SK-N-SH treated with all-trans-retinoic acid at 6 μM for 48 hours (cell line): ENCODE measurements at regions not wholly inside any gene's neighbourhood (a gene's known extent, or its start where the extent isn't known, plus 50 kb on each side); places are given as distances from the start of the nearest gene placed in this dataset.

ENCODE experiments used
- ATAC-seq: fragments of 200-7000 bp; cut with Tn5 transposase; 3 replicates; pipeline ENCODE4 v1.9.1; 2020; ENCODE audit warnings: mild to moderate bottlenecking, moderate library complexity
- ARNTL ChIP-seq: fragments of 450-650 bp; formaldehyde crosslinking; IDR thresholded peaks from 2 replicates; pipeline ENCODE4 v1.5.0; 2020; ENCODE audit warnings: low read depth, mild to moderate bottlenecking, moderate library complexity, borderline replicate concordance
- BACH2 ChIP-seq: fragments of 250-450 bp; sonication (Bioruptor Pico); IDR thresholded peaks from 2 replicates; pipeline ENCODE4 v1.9.0; 2021; ENCODE audit warnings: mild to moderate bottlenecking, borderline replicate concordance
- CSDC2 ChIP-seq: fragments of 250-450 bp; sonication (Bioruptor Pico); IDR thresholded peaks from 2 replicates; pipeline ENCODE4 v1.5.0; 2020; ENCODE audit warnings: mild to moderate bottlenecking, moderate library complexity
- ESRRG ChIP-seq: fragments of 250-450 bp; sonication (Bioruptor Pico); IDR thresholded peaks from 2 replicates; pipeline ENCODE4 v1.6.1; 2021; ENCODE audit warnings: mild to moderate bottlenecking
- GLIS3 ChIP-seq: fragments of 250-450 bp; sonication (Bioruptor Pico); IDR thresholded peaks from 2 replicates; pipeline ENCODE4 v1.5.0; 2020; ENCODE audit warnings: mild to moderate bottlenecking, moderate library complexity
- ISL1 ChIP-seq: fragments of 250-450 bp; sonication (Bioruptor Pico); IDR thresholded peaks from 2 replicates; pipeline ENCODE4 v2.1.2; 2022; ENCODE audit warnings: mild to moderate bottlenecking, moderate library complexity
- OSR1 ChIP-seq: fragments of 250-450 bp; sonication (Bioruptor Pico); IDR thresholded peaks from 2 replicates; pipeline ENCODE4 v1.8.0; 2022; ENCODE audit warnings: moderate library complexity, mild to moderate bottlenecking, inconsistent platforms
- PPARA ChIP-seq: fragments of 250-450 bp; sonication (Bioruptor Pico); IDR thresholded peaks from 2 replicates; pipeline ENCODE4 v1.5.0; 2020; ENCODE audit warnings: mild to moderate bottlenecking, borderline replicate concordance
- RARB ChIP-seq: fragments of 250-450 bp; sonication (Bioruptor Pico); IDR thresholded peaks from 2 replicates; pipeline ENCODE4 v1.8.0; 2021; ENCODE audit warnings: mild to moderate bottlenecking, moderate library complexity
- TCF4 ChIP-seq: fragments of 250-450 bp; sonication (Bioruptor Pico); IDR thresholded peaks from 2 replicates; pipeline ENCODE4 v1.8.0; 2021; ENCODE audit warnings: mild to moderate bottlenecking, moderate library complexity, borderline replicate concordance
- TOX ChIP-seq: fragments of 250-450 bp; sonication (Bioruptor Pico); IDR thresholded peaks from 2 replicates; pipeline ENCODE4 v1.8.0; 2021; ENCODE audit warnings: mild to moderate bottlenecking, moderate library complexity, borderline replicate concordance
- ZC3H10 ChIP-seq: fragments of 250-450 bp; sonication (Bioruptor Pico); IDR thresholded peaks from 2 replicates; pipeline ENCODE4 v1.5.1; 2021; ENCODE audit warnings: mild to moderate bottlenecking, moderate library complexity
- ZFP3 ChIP-seq: fragments of 250-450 bp; sonication (Bioruptor Pico); IDR thresholded peaks from 2 replicates; pipeline ENCODE4 v1.5.0; 2020; ENCODE audit warnings: mild to moderate bottlenecking, moderate library complexity
- ZNF565 ChIP-seq: fragments of 450-650 bp; formaldehyde crosslinking; conservative IDR thresholded peaks from 2 replicates; pipeline ENCODE4 v1.5.0; 2020; ENCODE audit warnings: low read depth, mild to moderate bottlenecking, moderate library complexity
- ZNF70 ChIP-seq: fragments of 450-650 bp; formaldehyde crosslinking; IDR thresholded peaks from 2 replicates; pipeline ENCODE4 v1.5.0; 2020; ENCODE audit warnings: mild to moderate bottlenecking, moderate library complexity
- ZNF8 ChIP-seq: fragments of 450-650 bp; formaldehyde crosslinking; IDR thresholded peaks from 2 replicates; pipeline ENCODE4 v1.5.0; 2020; ENCODE audit warnings: mild to moderate bottlenecking, moderate library complexity
- TF ChIP-seq, protein P1 (sequence below): fragments of 250-450 bp; sonication (Bioruptor Pico); IDR thresholded peaks from 2 replicates; pipeline ENCODE4 v1.8.0; 2021; ENCODE audit warnings: low read depth, mild to moderate bottlenecking, moderate library complexity, borderline replicate concordance
- TF ChIP-seq, protein P2 (sequence below): fragments of 250-450 bp; sonication (Bioruptor Pico); IDR thresholded peaks from 2 replicates; pipeline ENCODE4 v1.8.0; 2020; ENCODE audit warnings: mild to moderate bottlenecking, moderate library complexity, borderline replicate concordance
- TF ChIP-seq, protein P3 (sequence below): fragments of 250-450 bp; sonication (Bioruptor Pico); IDR thresholded peaks from 2 replicates; pipeline ENCODE4 v1.5.0; 2020; ENCODE audit warnings: mild to moderate bottlenecking, moderate library complexity
- TF ChIP-seq, protein P4 (sequence below): fragments of 250-450 bp; sonication (Bioruptor Pico); IDR thresholded peaks from 2 replicates; pipeline ENCODE4 v1.5.1; 2021; ENCODE audit warnings: mild to moderate bottlenecking, moderate library complexity

DNA sequence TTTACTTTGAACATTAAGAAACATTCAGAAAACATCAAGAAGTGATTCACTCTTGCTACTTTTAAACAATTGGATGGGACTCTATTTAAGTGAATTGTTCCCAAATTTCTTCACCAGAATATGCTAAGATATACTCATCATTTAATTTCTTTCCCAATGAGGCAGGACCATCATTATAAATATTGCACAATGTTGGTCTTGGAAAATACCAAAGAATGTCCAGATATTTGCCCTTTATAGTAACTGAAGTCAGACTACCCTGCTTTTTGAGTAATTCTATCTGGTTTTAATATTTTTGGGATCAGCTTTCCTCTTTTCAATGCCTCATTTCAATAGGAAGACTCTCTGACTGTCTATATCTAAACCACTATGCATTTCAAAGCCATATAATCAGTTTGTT lies 129.4 kb upstream of the TENM3 start (continued):
- TF ChIP-seq ISL1, result no peak

DNA sequence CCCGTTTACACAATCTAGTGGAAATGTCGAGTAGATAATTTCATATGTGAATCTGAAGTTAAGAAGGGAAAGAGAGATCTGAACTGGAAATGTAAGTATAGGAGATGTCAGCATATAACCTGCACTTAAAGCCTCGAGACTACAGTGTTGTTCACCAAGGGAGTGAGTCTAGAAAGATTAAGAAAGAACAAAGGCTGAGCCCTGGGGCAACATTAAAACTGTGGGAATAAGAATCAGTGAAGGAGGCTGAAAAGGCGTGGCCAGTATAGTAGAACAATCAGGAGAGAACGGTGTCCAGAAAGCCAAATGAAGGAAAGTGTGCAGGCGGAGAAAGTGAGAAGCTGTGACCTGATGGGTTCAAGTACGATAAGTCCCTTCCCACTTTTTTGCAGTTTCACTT lies 118.8 kb upstream of the TENM3 start:
- no peak for ATAC-seq
- TF ChIP-seq CSDC2 (CRISPR knock-in tag), result no peak
- TF ChIP-seq TOX (CRISPR knock-in tag), result no peak
- TF ChIP-seq ZNF70 (CRISPR knock-in tag), result no peak
- TF ChIP-seq, protein P1, sequence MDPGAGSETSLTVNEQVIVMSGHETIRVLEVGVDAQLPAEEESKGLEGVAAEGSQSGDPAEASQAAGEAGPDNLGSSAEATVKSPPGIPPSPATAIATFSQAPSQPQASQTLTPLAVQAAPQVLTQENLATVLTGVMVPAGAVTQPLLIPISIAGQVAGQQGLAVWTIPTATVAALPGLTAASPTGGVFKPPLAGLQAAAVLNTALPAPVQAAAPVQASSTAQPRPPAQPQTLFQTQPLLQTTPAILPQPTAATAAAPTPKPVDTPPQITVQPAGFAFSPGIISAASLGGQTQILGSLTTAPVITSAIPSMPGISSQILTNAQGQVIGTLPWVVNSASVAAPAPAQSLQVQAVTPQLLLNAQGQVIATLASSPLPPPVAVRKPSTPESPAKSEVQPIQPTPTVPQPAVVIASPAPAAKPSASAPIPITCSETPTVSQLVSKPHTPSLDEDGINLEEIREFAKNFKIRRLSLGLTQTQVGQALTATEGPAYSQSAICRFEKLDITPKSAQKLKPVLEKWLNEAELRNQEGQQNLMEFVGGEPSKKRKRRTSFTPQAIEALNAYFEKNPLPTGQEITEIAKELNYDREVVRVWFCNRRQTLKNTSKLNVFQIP (CRISPR knock-in tag), result no peak
- no peak for TF ChIP-seq RARB (CRISPR knock-in tag)
- TF ChIP-seq ZFP3 (CRISPR knock-in tag), result no peak
- TF ChIP-seq GLIS3 (CRISPR knock-in tag), result no peak
- no peak for TF ChIP-seq ARNTL (CRISPR knock-in tag)
- TF ChIP-seq BACH2 (CRISPR knock-in tag), result no peak

DNA sequence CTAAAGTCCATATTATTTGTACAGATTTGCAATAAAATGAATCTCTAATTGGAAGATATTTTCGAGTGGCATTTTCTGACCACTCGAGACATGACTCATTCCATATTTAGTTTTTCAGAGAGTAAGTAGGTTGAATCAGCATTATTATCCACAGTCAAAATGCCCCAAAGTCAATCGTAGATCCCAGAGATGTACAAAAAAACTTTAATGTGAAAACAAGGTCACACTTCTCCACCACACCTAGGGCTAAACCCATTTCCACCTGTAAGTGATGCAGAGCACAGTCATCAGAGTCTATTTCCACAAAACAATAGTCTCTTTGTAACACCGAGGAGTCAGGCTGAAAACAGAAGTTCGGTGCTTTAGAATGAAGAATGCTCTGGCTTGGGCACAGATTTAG lies 117.1 kb upstream of the TENM3 start:
- no peak for ATAC-seq

DNA sequence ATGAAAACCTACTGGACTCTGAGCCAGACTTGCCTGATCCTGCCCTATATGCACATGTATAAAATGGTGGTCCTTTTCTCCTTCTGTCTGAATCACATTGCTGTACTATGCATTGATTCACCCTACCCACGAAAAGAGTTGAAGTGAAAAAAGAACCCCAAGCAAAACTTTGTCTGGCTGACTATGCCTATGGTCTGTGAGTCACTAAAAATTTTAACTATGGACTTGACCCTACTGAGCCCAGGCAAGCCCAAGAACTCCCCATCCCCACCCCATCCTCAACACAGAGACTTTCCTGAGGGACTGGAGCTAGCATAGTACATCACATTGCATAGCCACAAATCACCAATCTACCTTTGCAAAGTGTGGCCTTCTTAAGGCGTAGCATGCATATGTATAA lies 116.6 kb upstream of the TENM3 start:
- no peak for TF ChIP-seq OSR1 (CRISPR knock-in tag)
- TF ChIP-seq RARB (CRISPR knock-in tag), result no peak
- TF ChIP-seq ZFP3 (CRISPR knock-in tag), result no peak
- no peak for TF ChIP-seq ESRRG
- TF ChIP-seq ISL1, result no peak
- TF ChIP-seq BACH2 (CRISPR knock-in tag), result no peak
- TF ChIP-seq PPARA (CRISPR knock-in tag), result no peak
- no peak for TF ChIP-seq TOX (CRISPR knock-in tag)
- TF ChIP-seq ARNTL (CRISPR knock-in tag), result no peak
- TF ChIP-seq ZNF565 (CRISPR knock-in tag), result no peak
- TF ChIP-seq CSDC2 (CRISPR knock-in tag), result no peak
- TF ChIP-seq ZNF70 (CRISPR knock-in tag), result no peak
- TF ChIP-seq, protein P2, sequence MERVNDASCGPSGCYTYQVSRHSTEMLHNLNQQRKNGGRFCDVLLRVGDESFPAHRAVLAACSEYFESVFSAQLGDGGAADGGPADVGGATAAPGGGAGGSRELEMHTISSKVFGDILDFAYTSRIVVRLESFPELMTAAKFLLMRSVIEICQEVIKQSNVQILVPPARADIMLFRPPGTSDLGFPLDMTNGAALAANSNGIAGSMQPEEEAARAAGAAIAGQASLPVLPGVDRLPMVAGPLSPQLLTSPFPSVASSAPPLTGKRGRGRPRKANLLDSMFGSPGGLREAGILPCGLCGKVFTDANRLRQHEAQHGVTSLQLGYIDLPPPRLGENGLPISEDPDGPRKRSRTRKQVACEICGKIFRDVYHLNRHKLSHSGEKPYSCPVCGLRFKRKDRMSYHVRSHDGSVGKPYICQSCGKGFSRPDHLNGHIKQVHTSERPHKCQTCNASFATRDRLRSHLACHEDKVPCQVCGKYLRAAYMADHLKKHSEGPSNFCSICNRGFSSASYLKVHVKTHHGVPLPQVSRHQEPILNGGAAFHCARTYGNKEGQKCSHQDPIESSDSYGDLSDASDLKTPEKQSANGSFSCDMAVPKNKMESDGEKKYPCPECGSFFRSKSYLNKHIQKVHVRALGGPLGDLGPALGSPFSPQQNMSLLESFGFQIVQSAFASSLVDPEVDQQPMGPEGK, result no peak
- TF ChIP-seq, protein P3, sequence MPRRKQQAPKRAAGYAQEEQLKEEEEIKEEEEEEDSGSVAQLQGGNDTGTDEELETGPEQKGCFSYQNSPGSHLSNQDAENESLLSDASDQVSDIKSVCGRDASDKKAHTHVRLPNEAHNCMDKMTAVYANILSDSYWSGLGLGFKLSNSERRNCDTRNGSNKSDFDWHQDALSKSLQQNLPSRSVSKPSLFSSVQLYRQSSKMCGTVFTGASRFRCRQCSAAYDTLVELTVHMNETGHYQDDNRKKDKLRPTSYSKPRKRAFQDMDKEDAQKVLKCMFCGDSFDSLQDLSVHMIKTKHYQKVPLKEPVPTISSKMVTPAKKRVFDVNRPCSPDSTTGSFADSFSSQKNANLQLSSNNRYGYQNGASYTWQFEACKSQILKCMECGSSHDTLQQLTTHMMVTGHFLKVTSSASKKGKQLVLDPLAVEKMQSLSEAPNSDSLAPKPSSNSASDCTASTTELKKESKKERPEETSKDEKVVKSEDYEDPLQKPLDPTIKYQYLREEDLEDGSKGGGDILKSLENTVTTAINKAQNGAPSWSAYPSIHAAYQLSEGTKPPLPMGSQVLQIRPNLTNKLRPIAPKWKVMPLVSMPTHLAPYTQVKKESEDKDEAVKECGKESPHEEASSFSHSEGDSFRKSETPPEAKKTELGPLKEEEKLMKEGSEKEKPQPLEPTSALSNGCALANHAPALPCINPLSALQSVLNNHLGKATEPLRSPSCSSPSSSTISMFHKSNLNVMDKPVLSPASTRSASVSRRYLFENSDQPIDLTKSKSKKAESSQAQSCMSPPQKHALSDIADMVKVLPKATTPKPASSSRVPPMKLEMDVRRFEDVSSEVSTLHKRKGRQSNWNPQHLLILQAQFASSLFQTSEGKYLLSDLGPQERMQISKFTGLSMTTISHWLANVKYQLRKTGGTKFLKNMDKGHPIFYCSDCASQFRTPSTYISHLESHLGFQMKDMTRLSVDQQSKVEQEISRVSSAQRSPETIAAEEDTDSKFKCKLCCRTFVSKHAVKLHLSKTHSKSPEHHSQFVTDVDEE (CRISPR knock-in tag), result no peak
- no peak for TF ChIP-seq ZNF8 (CRISPR knock-in tag)
- no peak for ATAC-seq

More for the DNA sequence above, 117.1 kb upstream of the TENM3 start:
- no peak for TF ChIP-seq TCF4 (CRISPR knock-in tag)
- TF ChIP-seq, protein P3 (CRISPR knock-in tag), result no peak
- TF ChIP-seq GLIS3 (CRISPR knock-in tag), result no peak
- TF ChIP-seq, protein P4, sequence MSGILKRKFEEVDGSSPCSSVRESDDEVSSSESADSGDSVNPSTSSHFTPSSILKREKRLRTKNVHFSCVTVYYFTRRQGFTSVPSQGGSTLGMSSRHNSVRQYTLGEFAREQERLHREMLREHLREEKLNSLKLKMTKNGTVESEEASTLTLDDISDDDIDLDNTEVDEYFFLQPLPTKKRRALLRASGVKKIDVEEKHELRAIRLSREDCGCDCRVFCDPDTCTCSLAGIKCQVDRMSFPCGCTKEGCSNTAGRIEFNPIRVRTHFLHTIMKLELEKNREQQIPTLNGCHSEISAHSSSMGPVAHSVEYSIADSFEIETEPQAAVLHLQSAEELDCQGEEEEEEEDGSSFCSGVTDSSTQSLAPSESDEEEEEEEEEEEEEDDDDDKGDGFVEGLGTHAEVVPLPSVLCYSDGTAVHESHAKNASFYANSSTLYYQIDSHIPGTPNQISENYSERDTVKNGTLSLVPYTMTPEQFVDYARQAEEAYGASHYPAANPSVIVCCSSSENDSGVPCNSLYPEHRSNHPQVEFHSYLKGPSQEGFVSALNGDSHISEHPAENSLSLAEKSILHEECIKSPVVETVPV (CRISPR knock-in tag), result no peak
- no peak for TF ChIP-seq ZNF70 (CRISPR knock-in tag)
- no peak for TF ChIP-seq PPARA (CRISPR knock-in tag)
- TF ChIP-seq ZC3H10 (CRISPR knock-in tag), result no peak
- TF ChIP-seq ZFP3 (CRISPR knock-in tag), result no peak
- no peak for TF ChIP-seq ESRRG
